HG02973 (cell line): ENCODE measurements at regions not wholly inside any gene's neighbourhood (a gene's known extent, or its start where the extent isn't known, plus 50 kb on each side); places are given as distances from the start of the nearest gene placed in this dataset.
"Not testable (repeated sequence)": the region's sequence is repeated elsewhere in the genome, so short reads cannot be mapped to it uniquely, and the experiment has no call there.

Experiments
- ATAC-seq: cut with Tn5 transposase; IDR thresholded peaks from one replicate; pipeline ENCODE4 v1.9.1; 2021; ENCODE audit warnings: moderate library complexity; ENCODE audit not compliant: unreplicated experiment

DNA sequence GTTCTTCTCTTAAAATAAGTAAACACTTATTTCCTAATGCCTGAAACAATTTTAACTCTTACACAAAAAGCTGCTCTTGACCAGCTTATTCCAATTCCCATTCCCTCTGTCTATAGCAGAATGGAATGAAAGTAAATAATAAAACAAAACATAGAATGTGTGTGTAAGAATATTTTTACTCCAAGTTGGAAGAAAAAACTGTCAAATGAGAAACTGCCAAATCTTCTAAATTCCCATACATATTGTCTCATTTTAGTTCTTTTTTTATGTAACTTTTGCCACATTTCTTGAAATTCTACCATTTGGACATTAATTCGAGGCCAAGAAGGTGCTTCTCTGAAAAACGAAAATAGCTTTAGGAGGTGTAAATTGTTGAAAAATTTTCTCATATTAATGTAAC, 477.1 kb downstream of the FAT4 start:
- no peak for ATAC-seq

DNA sequence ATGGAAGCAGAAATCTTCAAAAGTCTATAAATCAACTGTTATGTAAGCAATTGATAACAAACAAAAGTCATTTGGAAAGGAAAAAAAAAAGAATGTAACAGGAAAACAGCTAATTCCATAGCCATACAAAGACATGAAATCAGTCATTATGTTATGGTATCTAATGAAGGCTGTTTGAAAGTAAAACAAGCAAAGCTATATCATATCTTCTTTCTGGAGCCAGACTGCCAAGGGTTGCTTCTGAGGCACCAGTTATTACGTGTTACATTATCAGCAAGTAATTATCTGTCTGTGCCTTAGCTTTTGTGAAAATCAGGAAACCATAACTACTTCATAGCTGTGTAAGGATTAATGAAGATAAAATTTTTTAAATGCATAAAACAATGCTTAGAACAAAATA, 480.2 kb downstream of the FAT4 start:
- no peak for ATAC-seq

DNA sequence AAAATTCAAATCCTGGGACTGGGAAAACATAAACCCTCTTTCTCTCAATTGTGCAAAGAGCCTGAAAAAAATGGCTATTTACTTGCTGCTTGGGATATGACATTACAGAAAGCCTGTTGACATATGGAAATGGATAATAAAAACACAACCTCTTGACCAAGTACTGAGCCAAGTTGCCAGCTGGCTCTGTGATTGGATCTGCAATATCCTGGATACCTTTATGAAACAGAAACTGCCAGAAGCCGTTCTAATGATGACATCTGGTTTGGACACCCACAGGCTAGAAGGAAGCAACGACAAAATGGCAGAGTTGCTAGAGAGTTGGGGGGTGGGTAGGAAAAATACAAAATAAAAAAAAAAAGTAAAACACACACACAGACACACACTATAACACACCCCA, 481.4 kb downstream of the FAT4 start:
- ATAC-seq = no peak

DNA sequence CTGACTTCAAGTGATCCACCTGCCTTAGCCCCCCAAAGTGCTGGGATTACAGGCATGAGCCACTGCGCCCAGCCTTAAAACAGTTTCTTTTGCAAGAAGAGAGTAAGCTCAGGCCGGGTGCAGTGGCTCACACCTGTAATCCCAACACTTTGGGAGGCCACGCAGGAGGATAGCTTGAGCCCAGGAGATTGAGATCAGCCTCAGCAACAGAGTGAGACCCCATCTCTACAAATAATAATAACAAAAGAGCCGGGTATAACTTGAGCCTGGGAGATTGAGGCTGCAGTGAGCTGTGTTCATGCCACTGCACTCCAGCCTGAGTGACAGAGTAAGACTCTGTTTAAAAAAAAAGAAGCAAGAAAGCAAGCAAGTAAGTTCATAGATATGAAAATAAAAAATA, 482.9 kb downstream of the FAT4 start:
- ATAC-seq = not testable (repeated sequence)

DNA sequence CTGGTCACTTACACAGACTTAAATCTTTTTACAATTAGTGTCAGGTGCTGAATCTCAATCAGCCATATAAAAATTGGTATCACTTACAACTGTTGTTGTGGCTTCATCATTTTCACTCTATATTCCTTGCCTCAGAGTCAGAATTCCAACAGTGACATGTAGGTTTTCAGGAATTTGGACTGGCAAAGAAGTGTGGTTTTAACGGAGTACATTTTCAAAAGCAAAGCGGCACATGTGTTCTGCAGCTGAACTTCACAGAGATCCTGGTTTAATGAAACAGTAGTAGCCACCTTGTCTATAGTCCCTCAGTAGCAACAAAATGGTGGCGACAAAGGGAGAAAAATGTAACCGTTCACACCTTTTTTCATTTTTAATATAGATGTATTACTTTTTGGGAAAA, 486.6 kb downstream of the FAT4 start:
- no peak for ATAC-seq

DNA sequence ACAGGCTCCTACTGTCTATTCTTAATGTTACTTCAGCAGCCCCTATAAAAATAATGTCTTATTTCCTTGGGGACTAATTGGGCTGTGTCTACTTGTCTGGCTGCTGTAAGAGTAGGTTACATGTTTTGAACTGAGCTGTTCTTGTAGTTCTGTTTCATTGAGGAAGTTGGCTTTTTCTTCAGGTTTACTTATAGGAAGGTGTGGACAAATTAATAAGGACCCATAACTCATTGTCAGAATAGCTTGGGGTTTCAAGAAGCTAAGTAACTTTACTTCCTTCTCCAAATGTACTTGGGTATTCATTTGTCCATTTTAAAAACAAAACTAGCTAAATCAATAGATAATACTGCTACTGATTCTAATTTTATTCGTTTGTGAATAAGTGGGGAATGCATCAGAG, 487.2 kb downstream of the FAT4 start:
- no peak for ATAC-seq

DNA sequence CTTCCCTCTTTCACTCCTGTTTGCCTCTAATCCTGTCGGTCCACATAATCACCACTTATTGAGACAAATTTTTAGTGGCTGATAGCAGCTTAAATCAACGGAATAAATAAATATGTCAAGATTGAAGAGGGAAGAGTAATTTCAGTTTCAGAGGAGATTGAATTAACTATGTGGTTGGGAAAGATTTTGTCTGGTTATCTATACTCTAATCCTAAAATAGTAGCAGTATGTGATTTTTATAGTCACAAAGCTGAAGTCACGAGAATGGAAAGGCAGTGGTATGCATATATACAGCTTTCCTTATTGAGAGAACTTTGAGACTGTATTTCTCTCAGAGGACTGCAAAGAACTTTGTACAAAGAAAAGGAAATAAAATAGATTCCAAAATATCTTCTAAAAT, 493.3 kb downstream of the FAT4 start:
- no peak for ATAC-seq

DNA sequence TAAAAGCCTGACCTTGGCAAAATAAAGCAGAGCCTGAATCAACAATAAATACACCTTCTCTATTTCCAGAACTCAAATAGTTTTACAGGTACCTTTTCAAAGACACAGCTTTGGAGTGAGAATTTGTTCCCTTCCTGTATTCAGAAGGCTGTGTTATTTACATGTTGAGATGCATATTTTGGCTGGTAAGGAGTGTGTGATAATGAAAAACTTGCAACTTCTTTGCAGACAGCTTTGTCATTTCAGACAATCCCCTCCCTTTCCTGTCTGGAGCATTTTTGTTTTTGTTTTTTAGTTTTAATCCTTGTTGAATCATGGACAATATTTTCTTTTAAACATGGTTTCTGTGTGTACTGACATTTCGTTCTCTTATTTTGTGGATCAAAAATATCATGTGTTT, 493.8 kb downstream of the FAT4 start:
- no peak for ATAC-seq

DNA sequence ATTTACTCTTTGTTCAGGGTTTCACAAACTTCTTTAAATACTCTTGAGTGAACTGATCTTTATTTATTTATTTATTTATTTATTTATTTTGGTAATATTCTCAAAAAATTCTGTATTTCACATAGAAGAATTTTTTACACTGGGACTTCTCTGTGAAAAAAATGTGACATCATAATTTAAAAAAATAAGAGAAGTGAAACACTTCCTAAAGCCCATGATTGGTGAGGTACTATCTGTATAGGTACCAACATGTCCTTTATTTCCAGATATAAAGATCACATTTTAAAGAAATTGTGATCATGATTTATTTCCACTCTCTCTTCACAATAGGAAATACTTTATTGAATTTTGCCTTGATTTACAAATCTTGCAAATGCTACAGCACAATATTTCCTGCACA, 497.1 kb downstream of the FAT4 start:
- no peak for ATAC-seq

DNA sequence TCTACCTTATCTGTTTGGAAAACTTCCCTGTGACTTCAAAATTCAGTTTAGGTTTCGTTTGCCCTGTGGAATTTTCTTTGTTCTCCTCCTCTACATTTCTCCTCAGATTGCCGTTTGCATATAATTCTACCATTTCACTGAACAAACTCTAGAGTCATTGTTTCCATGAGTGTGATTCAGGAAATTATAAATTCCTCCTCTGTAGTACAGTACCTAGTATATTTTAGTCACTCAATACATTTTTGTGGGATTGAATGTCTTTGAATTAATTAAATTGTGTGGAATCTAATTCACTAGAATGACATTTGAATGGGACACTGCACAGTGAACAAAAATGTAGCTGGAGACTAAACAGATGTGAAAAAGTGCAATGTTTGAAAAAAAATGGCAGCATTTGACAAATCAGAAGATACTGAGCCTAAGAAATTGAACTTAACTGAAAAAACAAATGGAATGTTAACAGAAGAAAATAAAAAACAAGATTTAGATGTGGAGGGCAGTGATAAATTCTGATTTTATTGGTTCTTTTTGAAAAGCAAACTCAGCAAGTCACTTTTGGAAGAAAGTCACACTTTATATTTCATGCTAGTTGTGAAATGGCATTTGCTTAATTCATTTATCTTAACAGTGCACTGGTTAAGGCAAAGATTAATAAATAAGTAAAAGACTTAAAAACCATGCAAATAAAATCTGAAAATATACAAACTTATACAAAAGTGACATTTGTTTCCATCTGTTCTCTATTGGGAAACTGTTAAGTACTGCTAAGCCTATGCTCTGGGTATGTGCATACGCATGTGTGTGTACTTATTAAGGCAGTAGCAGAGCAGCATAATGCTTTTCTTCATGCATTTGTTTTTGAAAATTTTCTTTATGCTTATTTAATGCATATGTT, 512.3 kb downstream of the FAT4 start:
- no peak for ATAC-seq

DNA sequence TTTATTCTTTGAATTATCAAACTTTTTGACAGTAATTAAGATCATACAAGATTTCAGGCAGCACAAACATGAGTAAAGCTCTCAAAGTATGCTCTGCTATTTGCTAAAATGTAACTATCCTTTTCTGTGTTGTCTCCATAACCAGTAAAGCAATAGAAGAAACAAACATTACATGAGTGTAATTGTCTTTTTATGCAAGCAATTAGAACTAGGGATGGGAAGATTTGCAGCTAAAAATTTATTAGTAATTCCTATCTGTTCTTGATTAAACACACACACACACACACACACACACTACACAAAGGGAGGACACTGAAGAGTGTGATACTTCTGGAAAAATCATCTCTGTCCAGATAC, 512.9 kb downstream of the FAT4 start:
- ATAC-seq = no peak

DNA sequence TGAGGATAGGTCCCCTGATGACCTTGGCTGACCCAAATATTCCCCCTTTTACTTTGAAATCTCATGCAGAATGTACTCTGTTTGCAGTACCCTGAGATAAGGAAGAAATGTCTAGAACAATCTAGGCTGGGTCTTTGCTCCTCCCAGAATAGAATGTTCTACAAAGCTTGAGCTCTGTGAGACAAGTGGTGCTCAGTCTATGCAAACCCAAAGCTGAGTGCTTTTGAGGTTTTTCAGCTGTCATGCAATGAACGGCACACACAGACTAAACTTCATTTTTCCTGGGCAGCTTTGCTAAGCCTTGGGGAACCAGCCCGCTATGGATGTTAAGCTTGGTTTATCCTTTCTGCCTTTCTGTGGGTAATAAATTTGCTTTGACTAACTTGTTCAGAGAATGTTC, 513.6 kb downstream of the FAT4 start:
- no peak for ATAC-seq

DNA sequence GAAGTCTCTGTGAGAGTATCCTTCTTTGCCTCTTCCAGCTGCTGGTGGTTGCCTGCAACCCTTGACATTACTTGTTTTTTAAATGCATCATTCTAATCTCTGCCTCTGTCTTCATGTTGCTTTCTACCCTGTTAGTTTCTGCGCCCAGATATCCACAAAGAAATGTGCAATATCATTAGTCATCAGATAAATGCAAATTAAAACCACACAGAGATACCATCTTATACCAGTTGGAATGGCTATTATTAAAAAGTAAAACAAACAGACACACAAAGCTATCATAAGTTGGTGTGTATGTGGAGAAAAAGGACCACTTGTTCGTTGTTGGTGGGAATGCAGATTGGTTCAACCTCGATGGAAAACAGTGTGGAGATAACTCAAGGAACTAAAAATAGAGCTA, 517.4 kb downstream of the FAT4 start:
- no peak for ATAC-seq

DNA sequence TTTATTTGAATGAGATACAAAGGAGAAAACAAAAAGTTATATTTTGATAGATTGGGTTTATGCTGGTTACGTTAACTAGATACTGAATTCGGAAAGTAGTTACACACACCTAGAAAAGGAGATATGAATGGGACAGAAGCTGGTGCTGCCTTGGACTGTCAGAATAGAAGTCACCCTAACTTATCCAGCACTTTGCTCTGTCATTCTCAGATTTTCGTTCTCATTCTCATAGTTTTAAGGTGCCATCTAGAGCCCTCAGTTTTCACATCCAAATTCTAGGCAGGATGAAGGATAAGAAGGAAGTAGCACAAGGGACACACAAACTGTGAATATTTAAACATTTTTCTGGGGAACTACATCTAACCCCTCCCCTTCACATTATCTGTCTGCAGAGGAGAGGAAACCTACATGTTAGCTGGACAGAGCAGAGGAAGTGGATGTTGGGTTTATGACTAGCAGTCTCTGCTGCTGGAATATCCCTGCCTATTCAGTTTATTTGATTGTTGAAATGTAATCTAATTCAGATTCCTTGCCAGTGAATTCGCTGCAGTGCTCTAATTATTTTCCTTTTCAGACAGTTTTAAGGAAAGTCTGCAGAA, 521.9 kb downstream of the FAT4 start:
- no peak for ATAC-seq

DNA sequence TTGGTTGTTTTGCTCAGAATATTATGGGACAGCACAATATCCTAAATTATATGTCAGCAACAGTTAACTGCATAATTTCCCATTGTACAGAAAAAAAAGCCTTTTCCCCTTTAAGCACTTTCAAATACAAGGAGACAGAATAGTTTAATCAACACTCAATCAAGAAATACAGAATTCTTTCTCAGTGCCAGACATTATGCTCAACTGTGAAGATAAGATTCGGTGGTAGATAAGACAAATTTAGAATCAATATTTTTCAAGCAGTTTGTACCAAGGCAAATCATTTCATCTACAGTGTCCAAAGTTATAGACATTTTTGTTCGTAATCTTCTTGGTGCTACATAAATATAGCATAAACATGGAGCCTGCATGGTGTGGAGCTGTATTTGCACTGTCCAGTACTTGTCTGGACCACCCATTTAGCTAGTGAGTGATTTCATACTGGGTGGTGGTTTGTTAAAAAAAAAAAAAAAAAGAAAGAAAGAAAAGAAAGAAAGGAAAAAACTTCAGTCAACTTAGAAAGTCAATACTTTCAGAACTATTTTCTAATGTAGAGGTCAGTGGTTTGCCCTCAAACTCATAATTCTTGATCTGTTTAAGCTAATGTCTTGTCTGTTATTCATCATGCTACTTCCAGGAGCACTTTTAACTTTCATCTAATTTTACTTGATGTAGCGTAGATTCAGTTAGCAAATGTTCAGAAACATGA, 522.9 kb downstream of the FAT4 start:
- no peak for ATAC-seq

DNA sequence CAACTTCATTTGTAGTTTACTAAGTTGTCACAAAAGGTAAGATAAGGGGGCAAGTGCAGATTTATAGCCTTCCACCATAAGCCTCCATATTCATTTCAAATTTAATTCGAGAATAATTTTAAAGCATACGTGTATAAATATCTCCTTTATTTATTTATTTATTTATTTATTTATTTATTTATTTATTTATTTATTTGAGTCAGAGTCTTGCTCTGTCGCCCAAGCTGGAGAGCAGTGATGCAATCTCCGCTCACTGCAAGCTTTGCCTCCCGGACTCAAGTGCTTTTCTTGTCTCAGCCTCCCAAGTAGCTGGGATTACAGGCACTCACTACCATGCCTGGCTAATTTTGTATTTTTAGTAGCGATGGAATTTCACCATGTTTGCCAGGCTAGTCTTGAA, 523.4 kb downstream of the FAT4 start:
- ATAC-seq = no peak

DNA sequence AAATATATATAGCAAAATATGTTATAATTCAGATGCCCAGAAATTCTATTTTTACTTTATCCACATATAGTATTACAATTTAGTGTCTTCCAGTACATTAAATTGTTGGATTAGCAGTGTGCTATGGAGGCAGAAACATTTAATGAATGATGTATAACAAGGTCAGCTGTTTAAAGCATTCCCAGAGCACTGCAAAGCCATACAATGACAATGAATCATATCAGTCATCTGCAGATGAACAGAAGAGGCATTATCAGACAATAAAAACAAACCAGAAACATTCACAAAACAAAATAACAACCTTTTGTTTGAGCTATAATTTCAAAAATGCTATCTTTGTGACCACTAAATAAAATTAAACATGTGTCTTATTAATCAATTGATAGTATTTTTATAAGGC, 524.2 kb downstream of the FAT4 start:
- ATAC-seq = no peak

DNA sequence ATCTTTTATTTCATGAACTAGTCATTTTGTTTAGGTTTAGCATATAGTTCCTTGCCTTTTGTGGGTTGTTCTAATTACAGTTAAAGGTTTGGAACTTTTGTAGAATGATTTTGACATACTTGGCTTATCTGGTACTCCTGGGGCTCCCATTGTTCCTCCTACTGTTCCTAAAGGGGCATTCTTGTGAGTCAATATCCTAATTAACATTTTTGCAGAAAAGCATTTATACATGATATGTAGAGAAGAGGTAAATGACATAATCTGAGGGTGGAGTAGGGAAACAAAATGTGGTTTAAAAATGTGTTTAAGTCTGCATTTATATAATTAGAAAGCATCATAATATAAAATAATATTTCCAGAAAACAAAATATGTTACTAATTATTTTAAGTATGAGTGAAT, 529.2 kb downstream of the FAT4 start:
- no peak for ATAC-seq

DNA sequence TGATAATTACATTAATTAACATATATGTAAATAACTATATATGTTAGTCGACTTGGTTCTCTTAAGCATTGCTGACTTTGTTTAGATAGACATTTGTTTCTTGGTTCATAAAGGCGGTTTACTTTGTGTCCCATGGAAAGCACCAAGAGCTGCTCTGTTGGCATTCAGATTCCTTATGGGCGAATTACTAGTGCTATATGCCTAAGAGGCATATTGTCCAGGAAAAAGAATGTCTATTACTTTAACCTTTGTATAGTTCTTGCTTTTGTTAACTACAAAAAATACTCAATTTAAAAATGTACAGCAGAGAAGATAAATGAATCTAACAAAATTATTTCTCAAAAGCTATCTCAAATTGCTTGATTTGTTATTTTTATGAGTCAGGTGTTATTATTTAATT, 532.8 kb downstream of the FAT4 start:
- ATAC-seq = no peak

DNA sequence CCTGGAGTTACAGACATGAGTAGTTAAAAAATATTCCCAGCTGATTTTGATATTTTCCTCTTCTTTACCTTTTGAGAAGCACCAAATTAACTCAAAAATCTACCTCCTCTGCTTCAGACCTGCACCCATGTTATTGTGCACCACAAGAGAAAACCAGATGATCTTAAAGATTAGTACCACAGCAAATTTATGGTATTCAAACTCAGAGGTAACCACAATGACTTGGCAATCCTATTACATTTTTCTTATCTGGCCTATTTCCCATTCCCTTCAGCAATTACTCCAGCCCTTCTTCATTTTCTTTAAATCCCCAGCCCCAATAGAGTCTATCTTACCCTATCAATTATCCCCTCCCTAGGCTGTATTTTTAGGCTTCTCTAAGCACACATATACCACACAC, 535.1 kb downstream of the FAT4 start:
- ATAC-seq = no peak

DNA sequence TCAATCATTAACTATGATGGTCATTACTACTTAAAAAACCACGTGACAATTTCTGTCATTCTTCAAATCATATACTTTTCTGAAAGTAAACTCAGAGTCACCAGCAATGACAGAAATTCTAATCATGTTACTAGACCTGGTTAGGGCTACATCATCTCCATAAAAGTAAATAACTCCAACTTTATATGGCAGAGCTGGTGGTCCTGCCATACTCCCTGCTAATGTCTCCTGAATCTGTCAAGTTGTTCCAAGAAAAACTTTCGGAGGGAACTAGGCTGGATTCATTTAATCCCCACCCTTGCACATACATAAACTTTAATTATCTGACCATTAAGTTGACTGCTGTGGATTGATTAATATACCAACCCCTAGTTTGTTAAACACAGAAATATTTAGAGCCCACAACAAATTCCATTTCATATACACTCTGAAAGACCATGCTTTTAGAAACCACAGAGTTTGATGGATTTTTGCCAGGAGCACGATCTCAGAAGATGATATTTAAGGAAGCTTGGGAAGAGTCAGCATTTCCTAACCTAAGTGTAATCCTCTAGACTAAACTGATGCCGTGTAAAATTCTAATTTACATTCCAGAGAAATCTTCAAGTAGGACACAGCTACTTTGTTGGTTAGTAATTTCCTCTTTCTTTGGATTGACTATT, 577.0 kb downstream of the FAT4 start:
- ATAC-seq = no peak

DNA sequence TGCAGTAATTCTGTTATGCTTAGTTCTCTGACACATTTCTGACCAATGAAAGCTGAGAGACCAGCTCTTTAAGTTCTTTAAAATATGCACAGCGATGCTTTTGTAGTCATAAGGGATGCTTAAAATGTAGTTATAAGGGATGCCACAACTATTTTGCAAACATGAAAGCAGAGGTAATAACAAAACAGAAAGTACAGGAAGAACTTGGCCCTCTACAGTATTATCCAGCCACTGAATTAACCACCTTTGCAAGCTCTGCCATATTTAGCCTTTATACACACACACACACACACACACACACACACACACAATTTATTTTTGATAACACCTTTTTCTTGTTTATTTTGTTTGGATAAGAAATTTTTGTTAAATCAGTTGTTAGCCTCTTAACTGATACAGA, 590.0 kb downstream of the FAT4 start:
- ATAC-seq = no peak
